H1 (cell line): ENCODE measurements at regions not wholly inside any gene's neighbourhood (a gene's known extent, or its start where the extent isn't known, plus 50 kb on each side); places are given as distances from the start of the nearest gene placed in this dataset.

ENCODE experiments used
- CTCF ChIA-PET: fragments of 300-600 bp; sonication (Branson Sonifier 250); formaldehyde crosslinking; loops from one replicate; lab custom pipeline; 2021; ENCODE audit not compliant: partially characterized antibody; lab: Charles Lee
- POLR2A ChIA-PET: fragments of 300-600 bp; sonication (Branson Sonifier 250); formaldehyde crosslinking; loops from one replicate; lab custom pipeline; 2021; ENCODE audit warnings: inconsistent platforms; ENCODE audit not compliant: partially characterized antibody; lab: Charles Lee
- DNase-seq, 2 experiments: peaks; one replicate each; pipeline versions ENCODE4 v3.0.0 to v3.0.0-alpha.2; 2010 to 2022; ENCODE audit warnings: low spot score in 2 of 2, low read depth in 1 of 2, mixed read lengths in 1 of 2
- FAIRE-seq: peaks from 2 replicates; lab custom pipeline; 2011; peaks lifted over from hg19 to GRCh38; lab: Jason Lieb, UNC
- H2AFZ ChIP-seq: 2 replicates; pipeline ENCODE4 v1.8.1; 2012; ENCODE audit warnings: low read length, inconsistent platforms
- H2AK5ac ChIP-seq: 2 replicates; pipeline ENCODE4 v1.6.1; 2013; ENCODE audit warnings: low read depth, low read length
- H2BK120ac ChIP-seq: replicated peaks from 2 replicates; pipeline ENCODE3; 2013; ENCODE audit warnings: low read depth, low read length, inconsistent platforms
- H2BK12ac ChIP-seq: 2 replicates; pipeline ENCODE4 v1.6.1; 2013; ENCODE audit warnings: low read depth, low read length
- H2BK15ac ChIP-seq: 2 replicates; pipeline ENCODE4 v1.6.1; 2013; ENCODE audit warnings: low read length
- H2BK20ac ChIP-seq: 2 replicates; pipeline ENCODE4 v1.6.1; 2013; ENCODE audit warnings: low read length
- H2BK5ac ChIP-seq: 2 replicates; pipeline ENCODE4 v1.6.1; 2013; ENCODE audit warnings: low read depth, low read length
- H3K14ac ChIP-seq: 2 replicates; pipeline ENCODE4 v1.6.1; 2013; ENCODE audit warnings: inconsistent platforms; ENCODE audit not compliant: insufficient read length
- H3K18ac ChIP-seq: 2 replicates; pipeline ENCODE4 v1.6.1; 2013; ENCODE audit warnings: low read length; ENCODE audit errors: extremely low read depth
- H3K23ac ChIP-seq: 2 replicates; pipeline ENCODE4 v1.6.1; 2013; ENCODE audit warnings: inconsistent platforms; ENCODE audit not compliant: insufficient read length
- H3K23me2 ChIP-seq: 2 replicates; pipeline ENCODE4 v1.6.1; 2013; ENCODE audit warnings: low read depth, low read length
- H3K27ac ChIP-seq: 2 replicates; pipeline ENCODE4 v1.6.1; 2011; ENCODE audit warnings: low read depth, low read length, inconsistent platforms
- H3K27me3 ChIP-seq, 4 experiments: replicated peaks in 1 of 4; 1 replicate in 1 of 4; 2 replicates in 3 of 4; pipeline versions ENCODE4 v1.6.1 to v1.8.1; 2011 to 2013; ENCODE audit warnings: low read length in 3 of 4, mild to moderate bottlenecking in 3 of 4, inconsistent platforms in 2 of 4, mixed read lengths in 2 of 4, moderate library complexity in 1 of 4; ENCODE audit not compliant: control insufficient read depth in 3 of 4, insufficient read depth in 3 of 4; ENCODE audit errors: extremely low read depth in 1 of 4
- H3K36me3 ChIP-seq, 4 experiments: 2 replicates each; pipeline versions ENCODE4 v1.6.1 to v1.8.1; 2011 to 2013; ENCODE audit warnings: mild to moderate bottlenecking in 4 of 4, low read length in 3 of 4, moderate library complexity in 2 of 4, control low read depth in 1 of 4, inconsistent platforms in 1 of 4; ENCODE audit not compliant: insufficient read depth in 4 of 4, control insufficient read depth in 2 of 4
- H3K4ac ChIP-seq: replicated peaks from 2 replicates; pipeline ENCODE3; 2013; ENCODE audit warnings: low read length, low read depth, mixed read lengths, inconsistent platforms; ENCODE audit not compliant: insufficient read length
- H3K4me1 ChIP-seq, 4 experiments: replicated peaks in 1 of 4; 1 replicate in 1 of 4; 2 replicates in 3 of 4; pipeline versions ENCODE4 v1.6.1 to v1.8.1; 2011 to 2013; ENCODE audit warnings: low read length in 3 of 4, inconsistent platforms in 2 of 4, mixed read lengths in 1 of 4; ENCODE audit not compliant: insufficient read depth in 4 of 4, control insufficient read depth in 3 of 4
- H3K4me2 ChIP-seq, 2 experiments: 2 replicates each; pipeline versions ENCODE4 v1.6.1 to v1.8.1; 2011 to 2013; ENCODE audit warnings: low read depth in 2 of 2, low read length in 2 of 2, control low read depth in 1 of 2, inconsistent platforms in 1 of 2, mild to moderate bottlenecking in 1 of 2; ENCODE audit not compliant: insufficient read depth in 1 of 2
- H3K4me3 ChIP-seq, 4 experiments: fragments of 200-600, 300-600 bp in 1 of 4; sonication (generic), shearing (Covaris generic), sonication (Bioruptor Twin) in 1 of 4; 2 replicates each; pipeline versions ENCODE4 v1.5.1 to v1.8.1; 2011 to 2016; ENCODE audit warnings: low read length in 4 of 4, low read depth in 3 of 4, control low read depth in 2 of 4, inconsistent platforms in 2 of 4, mild to moderate bottlenecking in 2 of 4, mixed read lengths in 1 of 4, moderate library complexity in 1 of 4; ENCODE audit not compliant: insufficient read depth in 2 of 4; ENCODE audit errors: extremely low read depth in 1 of 4
- H3K56ac ChIP-seq: replicated peaks from 2 replicates; pipeline ENCODE3; 2013; ENCODE audit warnings: low read depth, mild to moderate bottlenecking, mixed read lengths, low read length, inconsistent platforms; ENCODE audit not compliant: insufficient read length
- H3K79me1 ChIP-seq: 2 replicates; pipeline ENCODE4 v1.6.1; 2013; ENCODE audit warnings: low read depth, low read length, control low read depth
- H3K79me2 ChIP-seq, 2 experiments: 2 replicates each; pipeline versions ENCODE4 v1.6.1 to v1.8.1; 2012 to 2013; ENCODE audit warnings: low read length in 2 of 2, mild to moderate bottlenecking in 2 of 2, inconsistent platforms in 1 of 2; ENCODE audit not compliant: insufficient read depth in 2 of 2, control insufficient read depth in 1 of 2
- H3K9ac ChIP-seq, 4 experiments: replicated peaks in 1 of 4; 1 replicate in 1 of 4; 2 replicates in 3 of 4; pipeline versions ENCODE4 v1.6.1 to v1.8.1; 2011 to 2013; ENCODE audit warnings: low read depth in 3 of 4, low read length in 3 of 4, control low read depth in 2 of 4, mild to moderate bottlenecking in 2 of 4, moderate library complexity in 2 of 4, inconsistent platforms in 1 of 4; ENCODE audit errors: extremely low read depth in 1 of 4
- H3K9me3 ChIP-seq, 2 experiments: 2 replicates each; pipeline versions ENCODE4 v1.6.1 to v1.8.1; 2012 to 2013; ENCODE audit warnings: mild to moderate bottlenecking in 2 of 2, moderate library complexity in 2 of 2, control low read depth in 1 of 2, inconsistent platforms in 1 of 2, low read depth in 1 of 2, low read length in 1 of 2, mixed read lengths in 1 of 2; ENCODE audit not compliant: insufficient read depth in 2 of 2
- H4K20me1 ChIP-seq, 2 experiments: replicated peaks in 1 of 2; 2 replicates each; pipeline versions ENCODE3 to v1.8.1; 2011 to 2013; ENCODE audit warnings: inconsistent platforms in 2 of 2, low read length in 2 of 2, mild to moderate bottlenecking in 1 of 2; ENCODE audit not compliant: insufficient read depth in 2 of 2, control insufficient read depth in 1 of 2
- H4K5ac ChIP-seq: 2 replicates; pipeline ENCODE4 v1.6.1; 2013; ENCODE audit warnings: low read length, low read depth, mixed read lengths, inconsistent platforms; ENCODE audit not compliant: insufficient read length
- H4K8ac ChIP-seq: 2 replicates; pipeline ENCODE4 v1.8.0; 2013; ENCODE audit warnings: mild to moderate bottlenecking, moderate library complexity, low read length, inconsistent platforms; ENCODE audit not compliant: insufficient read depth; ENCODE audit errors: extremely low read depth
- H4K91ac ChIP-seq: replicated peaks from 2 replicates; pipeline ENCODE3; 2013; ENCODE audit warnings: low read length, mixed read lengths, inconsistent platforms; ENCODE audit not compliant: insufficient read length
- ASH2L ChIP-seq: fragments of 200-600, 300-600 bp; sonication (generic); IDR thresholded peaks from one replicate; pipeline ENCODE4 v1.7.1; 2017; ENCODE audit warnings: low read length
- CHD2 ChIP-seq: IDR thresholded peaks from 2 replicates; pipeline ENCODE4 v1.6.1; 2012; ENCODE audit warnings: low read length, improper control_type of control experiment
- EP300 ChIP-seq, 2 experiments: IDR thresholded peaks; 1 replicate in 1 of 2; 2 replicates in 1 of 2; pipeline ENCODE4 v1.6.1; 2011 to 2012; ENCODE audit warnings: low read depth in 2 of 2, low read length in 2 of 2, mild to moderate bottlenecking in 2 of 2, borderline replicate concordance in 1 of 2, inconsistent platforms in 1 of 2, moderate library complexity in 1 of 2
- JUND ChIP-seq: IDR thresholded peaks from 2 replicates; pipeline ENCODE4 v1.6.1; 2011; ENCODE audit warnings: mild to moderate bottlenecking, improper control_type of control experiment, low read length
- KDM5A ChIP-seq: fragments of 200-600 bp; IDR thresholded peaks from 2 replicates; pipeline ENCODE4 v1.7.1; 2012; ENCODE audit warnings: mild to moderate bottlenecking, low read length, inconsistent platforms, mixed read lengths
- MAX ChIP-seq: IDR thresholded peaks from 2 replicates; pipeline ENCODE4 v1.6.1; 2012; ENCODE audit warnings: inconsistent platforms
- NRF1 ChIP-seq: IDR thresholded peaks from 2 replicates; pipeline ENCODE4 v1.6.1; 2011; ENCODE audit warnings: mild to moderate bottlenecking, low read depth, low read length, improper control_type of control experiment
- RAD21 ChIP-seq, 2 experiments: IDR thresholded peaks in 1 of 2; conservative IDR thresholded peaks in 1 of 2; 2 replicates each; pipeline ENCODE4 v1.6.1; 2011; ENCODE audit warnings: low read depth in 2 of 2, low read length in 2 of 2, improper control_type of control experiment in 1 of 2, inconsistent platforms in 1 of 2, mild to moderate bottlenecking in 1 of 2, moderate library complexity in 1 of 2
- RFX5 ChIP-seq: IDR thresholded peaks from 2 replicates; pipeline ENCODE4 v1.6.1; 2011; ENCODE audit warnings: low read depth, low read length, improper control_type of control experiment, borderline replicate concordance
- SIN3A ChIP-seq, 2 experiments: IDR thresholded peaks in 1 of 2; conservative IDR thresholded peaks in 1 of 2; 2 replicates each; pipeline ENCODE4 v1.6.1; 2011 to 2012; ENCODE audit warnings: low read length in 2 of 2, improper control_type of control experiment in 1 of 2, low read depth in 1 of 2, mild to moderate bottlenecking in 1 of 2
- SUZ12 ChIP-seq: fragments of 200-600 bp; sonication (generic); IDR thresholded peaks from 2 replicates; pipeline ENCODE4 v1.6.1; 2012; ENCODE audit warnings: mild to moderate bottlenecking, inconsistent platforms, low read length, moderate library complexity, mixed read lengths
- TBP ChIP-seq: IDR thresholded peaks from 2 replicates; pipeline ENCODE4 v1.6.1; 2011; ENCODE audit warnings: low read depth, low read length, improper control_type of control experiment
- TCF12 ChIP-seq: IDR thresholded peaks from 2 replicates; pipeline ENCODE4 v1.6.1; 2011; ENCODE audit warnings: low read depth, mild to moderate bottlenecking, low read length
- YY1 ChIP-seq: IDR thresholded peaks from 2 replicates; pipeline ENCODE4 v1.6.1; 2011; ENCODE audit warnings: low read depth, mild to moderate bottlenecking, low read length
- WGBS, 2 experiments: shearing (Covaris generic) in 1 of 2; methylation state at CpG; one replicate each; pipeline versions ENCODE4 v1.1.6 to v1.1.7; 2013 to 2015; ENCODE audit warnings: low lambda C conversion rate in 2 of 2, mixed read lengths in 2 of 2, inconsistent platforms in 1 of 2, low coverage in 1 of 2, missing lambda C conversion rate in 1 of 2; ENCODE audit not compliant: insufficient replicate concordance in 2 of 2, insufficient coverage in 1 of 2, insufficient read length in 1 of 2; ENCODE audit errors: extremely low coverage in 1 of 2, missing lambda C conversion rate in 1 of 2; 5-methylcytosine and 5-hydroxymethylcytosine counted together

- H4K5ac ChIP-seq = no peak overlapping the region
- no peaks in the 10 kb centered on the region for H3K27me3 ChIP-seq
- H3K23ac ChIP-seq = no peak overlapping the region
- no peak overlapping the region for H2BK20ac ChIP-seq
- no peak overlapping the region for H3K4me3 ChIP-seq
- H3K9ac ChIP-seq = no peak overlapping the region
- no peaks in the 10 kb centered on the region for H3K36me3 ChIP-seq
- ChIA-PET POLR2A (no interaction called here), CTCF (no interaction called here)
- H3K56ac ChIP-seq = no peak overlapping the region
- no peak overlapping the region for H2BK12ac ChIP-seq
- no peak for DNase-seq
- no peaks in the 10 kb centered on the region for H4K20me1 ChIP-seq
- no peak overlapping the region for H3K4me2 ChIP-seq
- H4K8ac ChIP-seq = no peak overlapping the region
- no peak overlapping the region for H3K14ac ChIP-seq
- FAIRE-seq = no peak
- H3K18ac ChIP-seq = no peak overlapping the region
- 91% methylated on average over 4 of the region's 4 CpGs; no CpG with 5 or more reads in 1 of the 2 experiments for WGBS, 2 experiments
- no peaks in the 10 kb centered on the region for H3K79me2 ChIP-seq
- no peaks in the 10 kb centered on the region for H3K9me3 ChIP-seq
- H2BK5ac ChIP-seq = no peak overlapping the region
- H2BK120ac ChIP-seq = no peak overlapping the region
- H3K4me1 ChIP-seq = no peaks in the 10 kb centered on the region
- H2AFZ ChIP-seq = no peak overlapping the region
- H3K27ac ChIP-seq = no peak overlapping the region
- no peak overlapping the region for H4K91ac ChIP-seq
- no peaks in the 10 kb centered on the region for H3K23me2 ChIP-seq
- no peak overlapping the region for H3K4ac ChIP-seq
- H2AK5ac ChIP-seq = no peak overlapping the region
- H2BK15ac ChIP-seq = no peak overlapping the region
- no peaks in the 10 kb centered on the region for H3K79me1 ChIP-seq
- TF ChIP-seq EP300 (IDR thresholded peaks at IDR 0.05; ENCODE audit: borderline replicate concordance in 1 of 2, low read depth in 2 of 2, low read length in 2 of 2) (no peak), JUND (no peak), YY1 (no peak), ASH2L (no peak), CHD2 (no peak), SIN3A (conservative IDR thresholded peaks at IDR 0.05 in 1 of 2, IDR thresholded peaks at IDR 0.05 in 1 of 2; ENCODE audit: low read depth in 1 of 2, low read length in 2 of 2) (no peak), TBP (no peak), RAD21 (IDR thresholded peaks at IDR 0.05 in 1 of 2, conservative IDR thresholded peaks at IDR 0.05 in 1 of 2; ENCODE audit: low read depth in 2 of 2, low read length in 2 of 2) (no peak), NRF1 (no peak), SUZ12 (no peak), TCF12 (no peak), MAX (no peak), KDM5A (no peak), RFX5 (no peak)
Observed at GRCh38 chr2:67560771-67561456, 163.8 kb downstream of the ETAA1 start.
